ENCODE measurements at regions not wholly inside any gene's neighbourhood (a gene's known extent, or its start where the extent isn't known, plus 50 kb on each side); places are given as distances from the start of the nearest gene placed in this dataset.

GRCh38 chr4:138904793-138905192, 110.8 kb upstream of the NOCT start:
- TF ChIP-seq CTCF (IDR thresholded peaks at IDR 0.05) (no peak), POLR2A (IDR thresholded peaks at IDR 0.05) (no peak)
- Histone ChIP-seq H3K27me3 (no peaks in the 10 kb centered on the region), H3K4me3 (no peak overlapping the region), H3K36me3 (no peaks in the 10 kb centered on the region), H3K4me1 (no peaks in the 10 kb centered on the region), H3K27ac (no peak overlapping the region), H3K9me3 (no peaks in the 10 kb centered on the region)
- intact Hi-C loops (cut with DNase I; ENCODE audit: low total_unique reads) = no loop called here
- no peak for DNase-seq

GRCh38 chr4:138903185-138903584, 112.4 kb upstream of the NOCT start:
- Histone ChIP-seq H3K27ac (no peak overlapping the region), H3K9me3 (no peaks in the 10 kb centered on the region), H3K4me1 (no peaks in the 10 kb centered on the region), H3K27me3 (no peaks in the 10 kb centered on the region), H3K4me3 (no peak overlapping the region), H3K36me3 (no peaks in the 10 kb centered on the region)
- intact Hi-C loops (cut with DNase I; ENCODE audit: low total_unique reads) = no loop called here
- TF ChIP-seq POLR2A (IDR thresholded peaks at IDR 0.05) (no peak), CTCF (IDR thresholded peaks at IDR 0.05) (no peak)
- DNase-seq = no peak

- Histone ChIP-seq H3K36me3 (no peaks in the 10 kb centered on the region), H3K9me3 (no peaks in the 10 kb centered on the region), H3K27me3 (no peaks in the 10 kb centered on the region), H3K4me1 (no peaks in the 10 kb centered on the region), H3K27ac (no peak overlapping the region), H3K4me3 (no peak overlapping the region)
- DNase-seq = no peak
- intact Hi-C loops (cut with DNase I; ENCODE audit: low total_unique reads) = no loop called here
- TF ChIP-seq CTCF (IDR thresholded peaks at IDR 0.05) = no peak
- TF ChIP-seq POLR2A (IDR thresholded peaks at IDR 0.05) = no peak
Observed at GRCh38 chr4:138902705-138903104, 112.9 kb upstream of the NOCT start.

- intact Hi-C loops (cut with DNase I; ENCODE audit: low total_unique reads) = no loop called here
- Histone ChIP-seq H3K4me1 (no peaks in the 10 kb centered on the region), H3K27ac (no peak overlapping the region), H3K36me3 (no peaks in the 10 kb centered on the region), H3K4me3 (no peak overlapping the region), H3K27me3 (no peaks in the 10 kb centered on the region), H3K9me3 (no peaks in the 10 kb centered on the region)
- no peak for TF ChIP-seq POLR2A (IDR thresholded peaks at IDR 0.05)
- TF ChIP-seq CTCF (IDR thresholded peaks at IDR 0.05) = no peak
- DNase-seq = no peak
Observed at GRCh38 chr4:138901177-138901576, 114.4 kb upstream of the NOCT start.

GRCh38 chr4:138899999-138900398, 115.6 kb upstream of the NOCT start:
- no peak overlapping the region for H3K4me3 ChIP-seq

More at GRCh38 chr4:138899999-138900398, 115.6 kb upstream of the NOCT start:
- Histone ChIP-seq H3K9me3 (no peaks in the 10 kb centered on the region), H3K36me3 (no peaks in the 10 kb centered on the region), H3K4me1 (no peaks in the 10 kb centered on the region), H3K27me3 (no peaks in the 10 kb centered on the region), H3K27ac (no peak overlapping the region)
- intact Hi-C loops (cut with DNase I; ENCODE audit: low total_unique reads) = no loop called here
- DNase-seq = no peak
- TF ChIP-seq POLR2A (IDR thresholded peaks at IDR 0.05) (no peak), CTCF (IDR thresholded peaks at IDR 0.05) (no peak)

All from uterus (tissue), 3 donors.